Type B pancreatic cell (in vitro differentiated cells): ENCODE measurements at regions not wholly inside any gene's neighbourhood (a gene's known extent, or its start where the extent isn't known, plus 50 kb on each side); places are given as distances from the start of the nearest gene placed in this dataset.

Experiments
- DNase-seq: peaks from one replicate; pipeline ENCODE4 v3.0.0; 2021; ENCODE audit warnings: mixed read lengths; ENCODE audit not compliant: unreplicated experiment; ENCODE audit errors: extremely low spot score
- H3K27ac Mint-ChIP-seq: 2 replicates; pipeline ENCODE4 v1.8.0; 2021; ENCODE audit warnings: mild to moderate bottlenecking, mixed read lengths
- H3K27me3 Mint-ChIP-seq: 2 replicates; pipeline ENCODE4 v1.8.0; 2021; ENCODE audit warnings: mixed read lengths
- H3K36me3 Mint-ChIP-seq: 2 replicates; pipeline ENCODE4 v1.8.0; 2021; ENCODE audit warnings: mixed read lengths
- H3K4me1 Mint-ChIP-seq: one replicate; pipeline ENCODE4 v1.8.0; 2021; ENCODE audit warnings: mixed read lengths; ENCODE audit not compliant: unreplicated experiment
- H3K4me3 Mint-ChIP-seq: 2 replicates; pipeline ENCODE4 v1.8.0; 2021; ENCODE audit warnings: mild to moderate bottlenecking, mixed read lengths
- H3K9me3 Mint-ChIP-seq: 2 replicates; pipeline ENCODE4 v1.8.0; 2021; ENCODE audit warnings: mixed read lengths
- CTCF ChIP-seq: fragments of 200-600 bp; sonication (generic); conservative IDR thresholded peaks from 2 replicates; pipeline ENCODE4 v1.5.0; 2021; ENCODE audit warnings: antibody characterized with exemption, mild to moderate bottlenecking

GRCh38 chr14:101031186-101031585 is 127.7 kb upstream of the RTL1 start:
- no peaks in the 10 kb centered on the region for H3K4me1 Mint-ChIP-seq
- no peak for TF ChIP-seq CTCF

GRCh38 chr14:101031721-101032120 is 128.2 kb upstream of the RTL1 start:
- Mint-ChIP-seq H3K4me1 (no peaks in the 10 kb centered on the region), H3K4me3 (no peak overlapping the region), H3K9me3 (no peaks in the 10 kb centered on the region), H3K27me3 (no peaks in the 10 kb centered on the region), H3K36me3 (no peaks in the 10 kb centered on the region), H3K27ac (no peak overlapping the region)
- no peak for DNase-seq
- TF ChIP-seq CTCF = no peak

More at GRCh38 chr14:101031186-101031585, 127.7 kb upstream of the RTL1 start:
- Mint-ChIP-seq H3K4me3 (no peak overlapping the region), H3K36me3 (no peaks in the 10 kb centered on the region), H3K9me3 (no peaks in the 10 kb centered on the region), H3K27ac (no peak overlapping the region), H3K27me3 (no peaks in the 10 kb centered on the region)
- DNase-seq = no peak

- Mint-ChIP-seq H3K4me3 (no peak overlapping the region), H3K27ac (no peak overlapping the region), H3K9me3 (peaks cover under 1% of the 10 kb centered on the region), H3K36me3 (no peaks in the 10 kb centered on the region), H3K27me3 (no peaks in the 10 kb centered on the region), H3K4me1 (no peaks in the 10 kb centered on the region)
- no peak for TF ChIP-seq CTCF
- no peak for DNase-seq
These were observed 128.9 kb upstream of the RTL1 start for GRCh38 chr14:101032433-101032832.

- no peak for DNase-seq
- Mint-ChIP-seq H3K27ac (no peak overlapping the region), H3K4me3 (no peak overlapping the region), H3K36me3 (no peaks in the 10 kb centered on the region), H3K4me1 (no peaks in the 10 kb centered on the region), H3K9me3 (peaks cover 4% of the 10 kb centered on the region), H3K27me3 (no peaks in the 10 kb centered on the region)
- no peak for TF ChIP-seq CTCF
These were observed 129.5 kb upstream of the RTL1 start for GRCh38 chr14:101033006-101033405.

- no peak for TF ChIP-seq CTCF
- no peaks in the 10 kb centered on the region for H3K36me3 Mint-ChIP-seq
- no peak overlapping the region for H3K27ac Mint-ChIP-seq
These were observed 130.1 kb upstream of the RTL1 start for GRCh38 chr14:101033446-101034165.

More at GRCh38 chr14:101033446-101034165, 130.1 kb upstream of the RTL1 start:
- no peak for DNase-seq
- Mint-ChIP-seq H3K27me3 (no peaks in the 10 kb centered on the region), H3K4me1 (no peaks in the 10 kb centered on the region), H3K4me3 (no peak overlapping the region), H3K9me3 (peaks cover 4% of the 10 kb centered on the region)
